ENCODE measurements at regions not wholly inside any gene's neighbourhood (a gene's known extent, or its start where the extent isn't known, plus 50 kb on each side); places are given as distances from the start of the nearest gene placed in this dataset.

- TF ChIP-seq ZSCAN23 (tag by site-specific recombination; IDR thresholded peaks at IDR 0.05) (peak; percentile 91; the same call in 1 of the 2 replicates), ZNF621 (tag by site-specific recombination; IDR thresholded peaks at IDR 0.05) (no peak), CTCF (tag by site-specific recombination; IDR thresholded peaks at IDR 0.05) (no peak), ZNF184 (tag by site-specific recombination; IDR thresholded peaks at IDR 0.05) (no peak), ZNF654 (tag by site-specific recombination; IDR thresholded peaks at IDR 0.05; ENCODE audit: low read depth) (no peak), ZNF366 (tag by site-specific recombination; conservative IDR thresholded peaks at IDR 0.05) (no peak), KLF1 (tag by site-specific recombination; IDR thresholded peaks at IDR 0.05) (no peak), ZNF639 (tag by site-specific recombination; IDR thresholded peaks at IDR 0.05) (no peak), YY2 (tag by site-specific recombination; IDR thresholded peaks at IDR 0.05) (no peak), ZSCAN18 (tag by site-specific recombination; IDR thresholded peaks at IDR 0.05) (no peak), ZNF768 (tag by site-specific recombination; IDR thresholded peaks at IDR 0.05) (no peak), ZNF692 (tag by site-specific recombination; IDR thresholded peaks at IDR 0.05) (no peak), ZNF561 (tag by site-specific recombination; IDR thresholded peaks at IDR 0.05; ENCODE audit: borderline replicate concordance) (no peak), ZNF416 (tag by site-specific recombination; IDR thresholded peaks at IDR 0.05) (no peak), ZNF596 (tag by site-specific recombination; IDR thresholded peaks at IDR 0.05) (no peak), GLIS1 (tag by site-specific recombination; IDR thresholded peaks at IDR 0.05) (no peak), PRDM10 (tag by site-specific recombination; IDR thresholded peaks at IDR 0.05) (no peak), ZNF138 (tag by site-specific recombination; IDR thresholded peaks at IDR 0.05; ENCODE audit: borderline replicate concordance) (no peak), ZNF624 (tag by site-specific recombination; IDR thresholded peaks at IDR 0.05) (no peak; the same call in 1 of the 2 replicates), SETDB1 (IDR thresholded peaks at IDR 0.05; ENCODE audit: insufficient read length, low read length) (no peak), ZNF26 (tag by site-specific recombination; IDR thresholded peaks at IDR 0.05) (no peak), ZNF704 (tag by site-specific recombination; IDR thresholded peaks at IDR 0.05) (no peak), HOXA7 (CRISPR knock-in tag; IDR thresholded peaks at IDR 0.05; ENCODE audit: borderline replicate concordance) (no peak), ZNF132 (tag by site-specific recombination; IDR thresholded peaks at IDR 0.05; ENCODE audit: borderline replicate concordance) (no peak), ZNF292 (tag by site-specific recombination; IDR thresholded peaks at IDR 0.05; ENCODE audit: borderline replicate concordance, low read depth) (no peak)
Measured at GRCh38 chr21:38913893-38914527, 108.3 kb downstream of the ETS2 start (continued).
